Mucosa of descending colon (tissue), 3 donors: ENCODE measurements at regions not wholly inside any gene's neighbourhood (a gene's known extent, or its start where the extent isn't known, plus 50 kb on each side); places are given as distances from the start of the nearest gene placed in this dataset.

ENCODE experiments used
- ATAC-seq: fragments of 200-7000 bp; cut with Tn5 transposase; one replicate; pipeline ENCODE4 v1.9.1; 2020; ENCODE audit warnings: mild to moderate bottlenecking, moderate library complexity
- DNase-seq, 3 donors: peaks; one replicate each; pipeline ENCODE4 v3.0.0-alpha.2; 2020
- H3K36me3 ChIP-seq: fragments of 200-600 bp; one replicate; pipeline ENCODE4 v1.8.0; 2021; ENCODE audit warnings: low read depth, mild to moderate bottlenecking
- H3K4me1 ChIP-seq: fragments of 200-600 bp; one replicate; pipeline ENCODE4 v1.8.0; 2021; ENCODE audit warnings: low read depth, mild to moderate bottlenecking
- H3K4me3 ChIP-seq: fragments of 200-600 bp; one replicate; pipeline ENCODE4 v1.8.0; 2021; ENCODE audit warnings: mild to moderate bottlenecking
- H3K9me3 ChIP-seq: fragments of 200-600 bp; one replicate; pipeline ENCODE4 v1.8.0; 2021; ENCODE audit warnings: mild to moderate bottlenecking
- CTCF ChIP-seq: fragments of 200-600 bp; IDR thresholded peaks from one replicate; pipeline ENCODE4 v1.8.0; 2022; ENCODE audit warnings: antibody characterized with exemption, mild to moderate bottlenecking
- intact Hi-C, 2 donors: fragments of 100-400 bp; cut with DNase I in 1 of 2; cut with micrococcal nuclease in 1 of 2; formaldehyde crosslinking; loops; one replicate each; pipeline versions ENCODE4 v1.11.0 to v1.11.1; 2022; cut with DNase I, micrococcal nuclease
- donor health status: DM: no; HTN: no; CAD: no; lungs with moderate emphysema.
- donor health status: DM: no; HTN: no; CAD: no.
- donor health status: DM: no; HTN: yes; CAD: no.

- H3K4me3 ChIP-seq = no peak overlapping the region
- TF ChIP-seq CTCF = no peak
- H3K4me1 ChIP-seq = no peaks in the 10 kb centered on the region
- no peaks in the 10 kb centered on the region for H3K9me3 ChIP-seq
- no peak for ATAC-seq
- no peak for DNase-seq
- intact Hi-C loops = no loop called here
- no peaks in the 10 kb centered on the region for H3K36me3 ChIP-seq
Observed at GRCh38 chr14:101060171-101060601, 156.7 kb upstream of the RTL1 start.

DNA sequence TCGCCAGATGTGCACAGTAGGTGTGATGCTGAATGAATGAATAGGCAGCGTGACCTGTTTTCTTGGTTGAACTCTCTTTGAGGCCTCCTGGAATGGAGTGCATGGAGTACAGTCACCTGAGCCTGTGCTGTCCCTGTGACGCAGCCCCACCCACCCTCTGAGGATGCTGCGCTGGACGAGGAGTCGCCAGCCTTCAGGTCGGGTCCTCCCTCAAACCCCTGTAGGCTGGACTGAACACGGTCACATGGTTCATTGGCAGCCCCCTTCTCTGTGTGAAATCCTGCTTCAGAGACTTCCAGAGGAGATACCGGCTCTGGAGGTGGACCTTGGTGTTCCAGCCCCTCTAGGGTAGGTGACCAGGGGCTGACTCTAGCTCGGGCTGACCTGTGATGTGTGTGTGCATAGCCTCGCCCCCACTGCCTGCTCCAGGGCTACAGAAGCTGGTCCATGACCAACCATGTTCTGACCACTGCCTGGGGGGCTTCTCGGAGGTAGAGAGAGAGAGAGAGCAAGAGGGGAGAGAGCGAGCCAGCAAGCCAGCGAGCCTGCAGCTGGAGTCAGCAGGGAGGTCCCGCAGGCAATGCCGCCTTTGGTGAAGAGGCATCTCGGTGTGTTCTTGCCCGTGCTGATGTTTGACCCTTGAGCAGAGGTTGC lies 158.0 kb upstream of the RTL1 start:
- intact Hi-C loops = no loop called here
- DNase-seq (no peak), ATAC-seq (no peak)
- no peak for TF ChIP-seq CTCF
- Histone ChIP-seq H3K36me3 (no peaks in the 10 kb centered on the region), H3K4me3 (no peak overlapping the region), H3K9me3 (no peaks in the 10 kb centered on the region), H3K4me1 (no peaks in the 10 kb centered on the region)

- Histone ChIP-seq H3K9me3 (no peaks in the 10 kb centered on the region), H3K36me3 (no peaks in the 10 kb centered on the region), H3K4me3 (no peak overlapping the region), H3K4me1 (no peaks in the 10 kb centered on the region)
- DNase-seq (no peak), ATAC-seq (no peak)
- intact Hi-C loops = no loop called here
- TF ChIP-seq CTCF = no peak
Observed at GRCh38 chr14:101062065-101062450, 158.5 kb upstream of the RTL1 start.

DNA sequence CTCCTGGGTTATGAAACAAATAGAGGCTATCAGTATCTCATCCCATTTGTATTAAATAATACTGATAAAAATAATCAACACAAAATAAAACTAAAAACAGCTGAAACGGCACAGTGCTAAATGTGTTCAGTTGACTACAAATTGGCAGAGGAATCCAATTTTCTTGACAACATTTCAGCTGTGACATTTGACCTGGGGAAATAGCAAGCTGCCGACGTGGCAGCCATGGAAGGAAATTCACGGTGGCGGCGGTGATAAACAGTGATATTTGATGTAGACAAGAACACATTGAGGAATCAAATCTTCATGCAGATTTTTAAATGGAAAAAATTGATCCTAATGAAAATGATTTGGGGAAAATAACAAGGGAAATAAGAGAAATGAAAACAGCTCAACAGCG lies 159.1 kb upstream of the RTL1 start:
- no peaks in the 10 kb centered on the region for H3K9me3 ChIP-seq
- no peak for DNase-seq

DNA sequence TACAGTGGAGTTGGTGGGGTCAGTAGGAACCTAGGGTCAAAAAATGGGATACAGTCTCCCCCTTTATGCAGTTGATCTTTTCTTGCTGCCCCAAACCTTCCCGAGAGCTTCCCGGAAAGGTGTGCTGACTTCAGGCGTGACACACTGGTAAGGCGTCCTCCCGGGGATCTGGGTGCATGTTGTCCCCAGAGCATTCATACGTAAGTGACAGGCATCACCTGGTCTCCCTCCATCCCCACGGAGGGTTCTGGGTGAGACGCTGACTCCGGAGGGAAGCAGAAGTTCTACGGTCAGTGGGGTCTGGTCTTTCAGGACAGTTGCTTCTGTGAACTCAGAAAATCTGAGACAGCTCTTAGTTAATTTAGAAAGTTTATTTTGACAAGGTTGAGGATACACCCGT lies 159.6 kb upstream of the RTL1 start:
- no peak for ATAC-seq
- Histone ChIP-seq H3K36me3 (no peaks in the 10 kb centered on the region), H3K4me3 (no peak overlapping the region), H3K4me1 (no peaks in the 10 kb centered on the region), H3K9me3 (no peaks in the 10 kb centered on the region)
- no peak for DNase-seq
- TF ChIP-seq CTCF = no peak
- intact Hi-C loops = no loop called here

More for the DNA sequence above, 159.1 kb upstream of the RTL1 start:
- no peak overlapping the region for H3K4me3 ChIP-seq
- ATAC-seq = no peak
- no peak for TF ChIP-seq CTCF
- H3K4me1 ChIP-seq = no peaks in the 10 kb centered on the region
- no peaks in the 10 kb centered on the region for H3K36me3 ChIP-seq
- intact Hi-C loops = no loop called here
